Neural cell (in vitro differentiated cells): ENCODE measurements at regions not wholly inside any gene's neighbourhood (a gene's known extent, or its start where the extent isn't known, plus 50 kb on each side); places are given as distances from the start of the nearest gene placed in this dataset.
A peak's percentile ranks its signal among the peaks of the same experiment; 100 is the strongest.

ENCODE experiments used
- H2AFZ ChIP-seq: fragments of 200-600, 300-800 bp; sonication (generic), shearing (Covaris generic); 2 replicates; pipeline ENCODE4 v1.6.0; 2014; ENCODE audit warnings: low read depth, mild to moderate bottlenecking, antibody characterized with exemption, low read length, moderate library complexity
- H3F3A ChIP-seq: fragments of 200-600 bp; shearing (Covaris generic); 2 replicates; pipeline ENCODE4 v1.6.1; 2016; ENCODE audit warnings: mild to moderate bottlenecking, moderate library complexity, mixed read lengths, antibody characterized with exemption, low read length; ENCODE audit not compliant: insufficient read depth, poor library complexity, severe bottlenecking
- H3K27ac ChIP-seq: fragments of 200-600, 300-800 bp; sonication (generic), shearing (Covaris generic); 2 replicates; pipeline ENCODE4 v1.5.1; 2014; ENCODE audit warnings: mild to moderate bottlenecking, low read length, moderate library complexity
- H3K27me3 ChIP-seq: fragments of 300-800, 200-600 bp; sonication (generic), shearing (Covaris generic); 2 replicates; pipeline ENCODE4 v1.6.0; 2014; ENCODE audit warnings: mild to moderate bottlenecking, low read depth, low read length, moderate library complexity; ENCODE audit not compliant: insufficient read depth
- H3K36me3 ChIP-seq: fragments of 300-800, 200-600 bp; sonication (generic), shearing (Covaris generic); 2 replicates; pipeline ENCODE4 v1.5.1; 2014; ENCODE audit warnings: mild to moderate bottlenecking, antibody characterized with exemption, low read length, moderate library complexity; ENCODE audit not compliant: insufficient read depth
- H3K4me2 ChIP-seq: fragments of 300-800, 200-600 bp; sonication (generic), shearing (Covaris generic); 2 replicates; pipeline ENCODE4 v1.6.0; 2014; ENCODE audit warnings: mild to moderate bottlenecking, low read length
- H3K4me3 ChIP-seq: fragments of 300-800, 200-600 bp; sonication (generic), shearing (Covaris generic); 2 replicates; pipeline ENCODE4 v1.5.1; 2014; ENCODE audit warnings: mild to moderate bottlenecking, low read length, moderate library complexity
- H3K79me2 ChIP-seq: fragments of 200-600 bp; shearing (Covaris generic); replicated peaks from 2 replicates; pipeline ENCODE4 v1.6.0; 2014; ENCODE audit warnings: mild to moderate bottlenecking, low read length, moderate library complexity; ENCODE audit not compliant: insufficient read depth
- H3K9ac ChIP-seq: fragments of 300-800, 200-600 bp; sonication (generic), shearing (Covaris generic); 2 replicates; pipeline ENCODE4 v1.6.1; 2016; ENCODE audit warnings: mild to moderate bottlenecking, low read length, mixed read lengths
- H3K9me2 ChIP-seq: fragments of 200-600 bp; shearing (Covaris generic); 2 replicates; pipeline ENCODE4 v1.6.1; 2016; ENCODE audit warnings: mild to moderate bottlenecking, low read length, mixed read lengths; ENCODE audit not compliant: insufficient read depth
- H3K9me3 ChIP-seq: fragments of 200-600, 300-800 bp; sonication (generic), shearing (Covaris generic); 2 replicates; pipeline ENCODE4 v1.6.1; 2016; ENCODE audit warnings: mild to moderate bottlenecking, mixed run types, low read length, moderate library complexity, mixed read lengths
- H4K20me1 ChIP-seq: fragments of 200-600 bp; shearing (Covaris generic); 2 replicates; pipeline ENCODE4 v1.6.1; 2016; ENCODE audit warnings: mild to moderate bottlenecking, mixed run types; ENCODE audit not compliant: insufficient read depth
- EP300 ChIP-seq: fragments of 450-650 bp; conservative IDR thresholded peaks from 2 replicates; pipeline ENCODE4 v1.6.1; 2014; ENCODE audit warnings: antibody characterized with exemption, mild to moderate bottlenecking, moderate library complexity; ENCODE audit not compliant: poor library complexity, severe bottlenecking
- EZH2 ChIP-seq: fragments of 200-600, 300-800 bp; shearing (Covaris generic), sonication (generic); IDR thresholded peaks from 2 replicates; pipeline ENCODE4 v1.6.1; 2014; ENCODE audit warnings: antibody characterized with exemption, low read length, borderline replicate concordance, mild to moderate bottlenecking; ENCODE audit not compliant: insufficient read depth, poor library complexity, severe bottlenecking
- MXI1 ChIP-seq: fragments of 450-650 bp; conservative IDR thresholded peaks from 2 replicates; pipeline ENCODE4 v1.6.1; 2014; ENCODE audit warnings: antibody characterized with exemption, mild to moderate bottlenecking; ENCODE audit not compliant: poor library complexity, severe bottlenecking
- POLR2AphosphoS5 ChIP-seq: IDR thresholded peaks from 2 replicates; pipeline ENCODE4 v1.6.1; 2012
- RAD21 ChIP-seq: fragments of 450-650 bp; conservative IDR thresholded peaks from 2 replicates; pipeline ENCODE4 v1.6.1; 2014; ENCODE audit warnings: antibody characterized with exemption, mild to moderate bottlenecking, moderate library complexity
- SMC3 ChIP-seq: fragments of 450-650 bp; conservative IDR thresholded peaks from 2 replicates; pipeline ENCODE4 v1.6.1; 2014; ENCODE audit warnings: antibody characterized with exemption, mild to moderate bottlenecking, moderate library complexity; ENCODE audit not compliant: poor library complexity
- TAF1 ChIP-seq: IDR thresholded peaks from 2 replicates; pipeline ENCODE4 v1.6.1; 2012; ENCODE audit warnings: low read depth
- TF ChIP-seq, protein P1 (sequence below): fragments of 450-650 bp; IDR thresholded peaks from 2 replicates; pipeline ENCODE4 v1.5.1; 2014; ENCODE audit warnings: antibody characterized with exemption, mild to moderate bottlenecking, moderate library complexity; ENCODE audit not compliant: poor library complexity, severe bottlenecking
- TF ChIP-seq, protein P2 (sequence below): IDR thresholded peaks from 2 replicates; pipeline ENCODE4 v1.6.1; 2012; ENCODE audit warnings: borderline replicate concordance

DNA sequence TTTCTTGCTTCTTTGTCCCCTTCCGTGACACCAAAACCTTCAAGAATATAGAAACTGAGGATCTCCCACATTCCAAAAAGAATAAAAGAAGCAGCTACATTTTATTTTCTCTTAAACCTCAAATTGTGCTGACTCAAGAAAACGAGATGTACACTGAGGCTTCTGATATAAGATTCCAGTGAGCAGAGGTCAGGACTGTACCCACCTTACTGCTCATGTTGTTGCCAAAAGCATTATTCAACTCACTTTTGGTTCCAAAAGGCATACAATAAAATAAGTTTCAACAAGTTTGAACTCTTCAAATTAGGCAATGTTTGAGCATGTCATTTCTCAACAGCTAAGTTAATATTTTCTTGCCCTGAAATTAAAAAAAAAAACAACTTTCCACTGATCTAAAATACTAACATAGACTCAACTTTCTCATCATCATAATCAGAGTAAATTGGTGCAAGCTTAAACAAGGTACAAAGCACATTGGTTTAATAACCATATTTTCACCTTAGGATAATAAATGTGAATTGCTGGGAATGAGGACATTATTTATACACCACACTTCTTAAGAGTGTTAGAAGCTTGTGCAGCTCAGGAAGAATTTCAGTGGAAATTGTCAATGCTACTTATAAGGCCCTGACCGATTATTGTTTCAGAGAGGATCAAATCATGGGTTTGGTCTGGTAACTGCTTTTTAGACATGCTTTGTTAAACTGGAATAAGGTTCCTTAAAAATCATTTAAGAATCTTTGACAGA lies 629.0 kb upstream of the IGFBP3 start:
- no peaks in the 10 kb centered on the region for H3K9me2 ChIP-seq
- H3K27ac ChIP-seq = peak overlapping the region; percentile 55
- H3K79me2 ChIP-seq = no peaks in the 10 kb centered on the region
- H3K9me3 ChIP-seq = no peaks in the 10 kb centered on the region
- peak overlapping the region; percentile 11 for H3K9ac ChIP-seq
- H2AFZ ChIP-seq = no peak overlapping the region
- no peaks in the 10 kb centered on the region for H3F3A ChIP-seq
- peak overlapping the region; percentile 16 for H3K4me2 ChIP-seq
- H3K4me3 ChIP-seq = peak overlapping the region; percentile 26
- TF ChIP-seq MXI1 (no peak), EP300 (no peak), EZH2 (no peak), SMC3 (no peak), RAD21 (no peak), TAF1 (no peak), POLR2AphosphoS5 (no peak)
- TF ChIP-seq, protein P1, sequence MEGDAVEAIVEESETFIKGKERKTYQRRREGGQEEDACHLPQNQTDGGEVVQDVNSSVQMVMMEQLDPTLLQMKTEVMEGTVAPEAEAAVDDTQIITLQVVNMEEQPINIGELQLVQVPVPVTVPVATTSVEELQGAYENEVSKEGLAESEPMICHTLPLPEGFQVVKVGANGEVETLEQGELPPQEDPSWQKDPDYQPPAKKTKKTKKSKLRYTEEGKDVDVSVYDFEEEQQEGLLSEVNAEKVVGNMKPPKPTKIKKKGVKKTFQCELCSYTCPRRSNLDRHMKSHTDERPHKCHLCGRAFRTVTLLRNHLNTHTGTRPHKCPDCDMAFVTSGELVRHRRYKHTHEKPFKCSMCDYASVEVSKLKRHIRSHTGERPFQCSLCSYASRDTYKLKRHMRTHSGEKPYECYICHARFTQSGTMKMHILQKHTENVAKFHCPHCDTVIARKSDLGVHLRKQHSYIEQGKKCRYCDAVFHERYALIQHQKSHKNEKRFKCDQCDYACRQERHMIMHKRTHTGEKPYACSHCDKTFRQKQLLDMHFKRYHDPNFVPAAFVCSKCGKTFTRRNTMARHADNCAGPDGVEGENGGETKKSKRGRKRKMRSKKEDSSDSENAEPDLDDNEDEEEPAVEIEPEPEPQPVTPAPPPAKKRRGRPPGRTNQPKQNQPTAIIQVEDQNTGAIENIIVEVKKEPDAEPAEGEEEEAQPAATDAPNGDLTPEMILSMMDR = no peak
- TF ChIP-seq, protein P2, sequence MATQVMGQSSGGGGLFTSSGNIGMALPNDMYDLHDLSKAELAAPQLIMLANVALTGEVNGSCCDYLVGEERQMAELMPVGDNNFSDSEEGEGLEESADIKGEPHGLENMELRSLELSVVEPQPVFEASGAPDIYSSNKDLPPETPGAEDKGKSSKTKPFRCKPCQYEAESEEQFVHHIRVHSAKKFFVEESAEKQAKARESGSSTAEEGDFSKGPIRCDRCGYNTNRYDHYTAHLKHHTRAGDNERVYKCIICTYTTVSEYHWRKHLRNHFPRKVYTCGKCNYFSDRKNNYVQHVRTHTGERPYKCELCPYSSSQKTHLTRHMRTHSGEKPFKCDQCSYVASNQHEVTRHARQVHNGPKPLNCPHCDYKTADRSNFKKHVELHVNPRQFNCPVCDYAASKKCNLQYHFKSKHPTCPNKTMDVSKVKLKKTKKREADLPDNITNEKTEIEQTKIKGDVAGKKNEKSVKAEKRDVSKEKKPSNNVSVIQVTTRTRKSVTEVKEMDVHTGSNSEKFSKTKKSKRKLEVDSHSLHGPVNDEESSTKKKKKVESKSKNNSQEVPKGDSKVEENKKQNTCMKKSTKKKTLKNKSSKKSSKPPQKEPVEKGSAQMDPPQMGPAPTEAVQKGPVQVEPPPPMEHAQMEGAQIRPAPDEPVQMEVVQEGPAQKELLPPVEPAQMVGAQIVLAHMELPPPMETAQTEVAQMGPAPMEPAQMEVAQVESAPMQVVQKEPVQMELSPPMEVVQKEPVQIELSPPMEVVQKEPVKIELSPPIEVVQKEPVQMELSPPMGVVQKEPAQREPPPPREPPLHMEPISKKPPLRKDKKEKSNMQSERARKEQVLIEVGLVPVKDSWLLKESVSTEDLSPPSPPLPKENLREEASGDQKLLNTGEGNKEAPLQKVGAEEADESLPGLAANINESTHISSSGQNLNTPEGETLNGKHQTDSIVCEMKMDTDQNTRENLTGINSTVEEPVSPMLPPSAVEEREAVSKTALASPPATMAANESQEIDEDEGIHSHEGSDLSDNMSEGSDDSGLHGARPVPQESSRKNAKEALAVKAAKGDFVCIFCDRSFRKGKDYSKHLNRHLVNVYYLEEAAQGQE = no peak
- no peaks in the 10 kb centered on the region for H3K27me3 ChIP-seq
- no peaks in the 10 kb centered on the region for H3K36me3 ChIP-seq
- H4K20me1 ChIP-seq = no peaks in the 10 kb centered on the region

DNA sequence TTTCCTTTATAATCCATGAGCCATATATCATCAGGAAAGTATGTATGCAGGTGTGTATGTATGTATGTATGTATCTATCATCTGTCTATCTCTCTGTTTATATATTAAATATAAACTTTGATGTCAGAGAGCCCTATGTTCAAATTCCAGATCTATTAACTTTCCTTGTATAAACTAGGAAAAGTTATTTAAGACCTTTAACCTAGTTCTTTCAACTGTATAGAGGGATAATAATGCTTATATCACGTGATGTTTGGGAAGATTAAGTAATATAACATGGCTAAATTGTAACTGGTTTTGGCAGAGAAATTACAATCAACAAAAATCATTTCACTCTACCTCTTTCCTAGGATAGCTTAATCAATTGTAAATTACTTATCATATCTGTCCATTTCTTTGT lies 628.3 kb upstream of the IGFBP3 start:
- Histone ChIP-seq H3K36me3 (no peaks in the 10 kb centered on the region), H3K4me2 (no peak overlapping the region), H3K9ac (no peak overlapping the region), H3K27me3 (no peaks in the 10 kb centered on the region), H2AFZ (no peak overlapping the region), H4K20me1 (no peaks in the 10 kb centered on the region), H3K4me3 (no peak overlapping the region), H3K79me2 (no peaks in the 10 kb centered on the region), H3K27ac (no peak overlapping the region), H3F3A (no peaks in the 10 kb centered on the region), H3K9me3 (no peaks in the 10 kb centered on the region), H3K9me2 (no peaks in the 10 kb centered on the region)
- TF ChIP-seq RAD21 (no peak), POLR2AphosphoS5 (no peak), TAF1 (no peak), EP300 (no peak), EZH2 (no peak)
